ENCODE measurements at regions not wholly inside any gene's neighbourhood (a gene's known extent, or its start where the extent isn't known, plus 50 kb on each side); places are given as distances from the start of the nearest gene placed in this dataset.

GRCh38 chr11:39236916-39237315 is 2222.5 kb downstream of the LRRC4C start:
- no peaks in the 10 kb centered on the region for H3K79me2 ChIP-seq (ENCODE audit: insufficient read depth, low read depth, low read length)
- CTCF ChIA-PET (ENCODE audit: unreplicated experiment), result no interaction called here
- H2AFZ ChIP-seq (ENCODE audit: low read length), result no peak overlapping the region
- no peaks in the 10 kb centered on the region for H3K9me2 ChIP-seq (ENCODE audit: insufficient read depth, low read length)
- H3K4me1 ChIP-seq (ENCODE audit: insufficient read depth, low read length, poor library complexity, severe bottlenecking), result no peaks in the 10 kb centered on the region
- H3K4me3 ChIP-seq (ENCODE audit: low read depth, low read length, poor library complexity, severe bottlenecking), result no peak overlapping the region
- DNase-seq (ENCODE audit: low spot score), result no peak
- H3K9me3 ChIP-seq (ENCODE audit: low read length), result no peaks in the 10 kb centered on the region
- no peak overlapping the region for H3K27ac ChIP-seq (ENCODE audit: low read depth, low read length, poor library complexity, severe bottlenecking)
- no peaks in the 10 kb centered on the region for H4K20me1 ChIP-seq (ENCODE audit: insufficient read depth, low read length)
- BruUV-seq (replicated peaks), result no TSS peak
- H3K36me3 ChIP-seq (ENCODE audit: insufficient read depth, low read length), result no peaks in the 10 kb centered on the region
- POLR2A ChIA-PET, result no interaction called here
- TF ChIP-seq CTCF (conservative IDR thresholded peaks at IDR 0.05; ENCODE audit: low read length) (no peak), EZH2phosphoT487 (IDR thresholded peaks at IDR 0.05; ENCODE audit: borderline replicate concordance, low read depth, low read length) (no peak)
- H3K4me2 ChIP-seq (ENCODE audit: low read length), result no peak overlapping the region
- intact Hi-C loops (cut with micrococcal nuclease; ENCODE audit: unreplicated experiment), result no loop called here

DNA sequence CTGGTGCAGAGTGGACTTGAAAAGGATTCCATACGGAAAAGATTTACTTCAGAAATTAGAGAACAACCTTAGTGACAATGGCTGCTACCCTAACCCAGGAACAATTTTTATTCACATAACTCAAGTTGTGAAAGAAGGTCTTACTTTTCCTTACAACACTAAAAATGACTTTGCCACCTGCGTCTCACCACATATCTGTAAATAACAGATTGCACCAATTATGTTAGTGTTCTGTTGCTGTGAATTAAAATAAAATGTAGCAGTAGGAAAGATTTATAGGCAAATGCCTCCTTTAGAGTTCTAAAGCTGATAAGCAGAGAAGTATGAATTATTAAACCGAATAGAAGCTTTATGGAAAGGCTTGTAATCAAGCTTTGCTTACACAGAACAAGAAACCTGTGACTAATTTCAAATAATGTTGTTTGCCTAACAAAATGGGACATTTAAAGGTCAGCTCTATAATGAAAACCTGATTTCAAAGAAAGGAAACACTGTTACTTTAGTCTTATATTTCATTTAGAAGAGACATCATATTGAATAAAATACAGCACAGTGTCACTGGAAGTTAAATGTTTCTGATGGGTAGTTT is 2237.8 kb downstream of the LRRC4C start:
- no peak overlapping the region for H3K27ac ChIP-seq (ENCODE audit: low read depth, low read length, poor library complexity, severe bottlenecking)
- intact Hi-C loops (cut with micrococcal nuclease; ENCODE audit: unreplicated experiment), result no loop called here
- no peaks in the 10 kb centered on the region for H4K20me1 ChIP-seq (ENCODE audit: insufficient read depth, low read length)
- 0 out of 2 replicates have a peak, but pooled peaks cover 4% of the 10 kb centered on the region for H3K9me3 ChIP-seq (ENCODE audit: low read length)
- TF ChIP-seq EZH2phosphoT487 (IDR thresholded peaks at IDR 0.05; ENCODE audit: borderline replicate concordance, low read depth, low read length) (no peak), CTCF (conservative IDR thresholded peaks at IDR 0.05; ENCODE audit: low read length) (no peak)
- POLR2A ChIA-PET, result no interaction called here
- no peak overlapping the region for H3K4me3 ChIP-seq (ENCODE audit: low read depth, low read length, poor library complexity, severe bottlenecking)
- no peak overlapping the region for H2AFZ ChIP-seq (ENCODE audit: low read length)
- H3K36me3 ChIP-seq (ENCODE audit: insufficient read depth, low read length), result no peaks in the 10 kb centered on the region
- H3K4me1 ChIP-seq (ENCODE audit: insufficient read depth, low read length, poor library complexity, severe bottlenecking), result no peaks in the 10 kb centered on the region
- DNase-seq (ENCODE audit: low spot score), result no peak
- CTCF ChIA-PET (ENCODE audit: unreplicated experiment), result no interaction called here
- H3K9me2 ChIP-seq (ENCODE audit: insufficient read depth, low read length), result no peaks in the 10 kb centered on the region
- BruUV-seq (replicated peaks), result no TSS peak
- H3K79me2 ChIP-seq (ENCODE audit: insufficient read depth, low read depth, low read length), result no peaks in the 10 kb centered on the region
- no peak overlapping the region for H3K4me2 ChIP-seq (ENCODE audit: low read length)

- POLR2A ChIA-PET, result no interaction called here
- Histone ChIP-seq H3K36me3 (ENCODE audit: insufficient read depth, low read length) (no peaks in the 10 kb centered on the region), H4K20me1 (ENCODE audit: insufficient read depth, low read length) (no peaks in the 10 kb centered on the region), H3K9me3 (ENCODE audit: low read length) (0 out of 2 replicates have a peak, but pooled peaks cover 4% of the 10 kb centered on the region), H3K4me3 (ENCODE audit: low read depth, low read length, poor library complexity, severe bottlenecking) (no peak overlapping the region), H2AFZ (ENCODE audit: low read length) (no peak overlapping the region), H3K4me1 (ENCODE audit: insufficient read depth, low read length, poor library complexity, severe bottlenecking) (no peaks in the 10 kb centered on the region), H3K27ac (ENCODE audit: low read depth, low read length, poor library complexity, severe bottlenecking) (no peak overlapping the region), H3K9me2 (ENCODE audit: insufficient read depth, low read length) (0 out of 2 replicates have a peak, but pooled peaks cover 1% of the 10 kb centered on the region), H3K79me2 (ENCODE audit: insufficient read depth, low read depth, low read length) (no peaks in the 10 kb centered on the region), H3K4me2 (ENCODE audit: low read length) (no peak overlapping the region)
- CTCF ChIA-PET (ENCODE audit: unreplicated experiment), result no interaction called here
- BruUV-seq (replicated peaks), result no TSS peak
- DNase-seq (ENCODE audit: low spot score), result no peak
- intact Hi-C loops (cut with micrococcal nuclease; ENCODE audit: unreplicated experiment), result no loop called here
- TF ChIP-seq CTCF (conservative IDR thresholded peaks at IDR 0.05; ENCODE audit: low read length) (no peak), EZH2phosphoT487 (IDR thresholded peaks at IDR 0.05; ENCODE audit: borderline replicate concordance, low read depth, low read length) (no peak)
Measured at GRCh38 chr11:39220501-39221230, 2238.8 kb downstream of the LRRC4C start.

Data from OCI-LY7 (cell line).